Kidney epithelial cell (primary cell): ENCODE measurements at regions not wholly inside any gene's neighbourhood (a gene's known extent, or its start where the extent isn't known, plus 50 kb on each side); places are given as distances from the start of the nearest gene placed in this dataset.

Experiments
- DNase-seq: peaks from one replicate; pipeline ENCODE4 v3.0.0-alpha.2; 2010; ENCODE audit warnings: low read depth
- H3K27me3 ChIP-seq: 2 replicates; pipeline ENCODE4 v1.6.0; 2011; ENCODE audit warnings: low read length; ENCODE audit not compliant: control insufficient read depth, insufficient read depth
- H3K36me3 ChIP-seq: 2 replicates; pipeline ENCODE4 v1.5.1; 2011; ENCODE audit warnings: low read length; ENCODE audit not compliant: control insufficient read depth, insufficient read depth
- H3K4me3 ChIP-seq: 2 replicates; pipeline ENCODE4 v1.5.1; 2011; ENCODE audit warnings: low read depth, mild to moderate bottlenecking, control low read depth, low read length
- TF ChIP-seq, protein P1 (sequence below): IDR thresholded peaks from 2 replicates; pipeline ENCODE4 v1.5.1; 2011; ENCODE audit warnings: mild to moderate bottlenecking, moderate library complexity, low read length, control low read depth, inconsistent platforms; ENCODE audit not compliant: insufficient read depth, poor library complexity, severe bottlenecking

DNA sequence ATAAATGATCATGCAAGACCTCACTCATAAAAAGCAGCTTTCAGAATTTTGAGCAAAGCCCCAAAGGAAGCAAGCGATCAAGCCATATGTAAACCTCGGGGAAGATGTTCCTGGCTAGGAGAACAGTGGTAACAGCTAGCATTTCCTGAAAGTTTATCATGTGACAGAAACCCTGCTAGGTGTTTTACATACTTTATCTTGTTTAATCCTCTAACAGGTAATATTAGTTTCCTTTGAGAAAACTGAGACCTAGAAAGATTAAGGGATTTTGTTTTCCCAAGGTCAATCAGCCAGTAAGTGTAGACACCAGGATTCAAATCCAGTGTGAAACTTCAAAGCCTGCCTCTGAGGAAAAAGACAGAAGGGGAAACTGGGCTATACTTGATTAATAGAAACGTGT lies 362.4 kb upstream of the MAF start:
- DNase-seq = no peak
- TF ChIP-seq, protein P1, sequence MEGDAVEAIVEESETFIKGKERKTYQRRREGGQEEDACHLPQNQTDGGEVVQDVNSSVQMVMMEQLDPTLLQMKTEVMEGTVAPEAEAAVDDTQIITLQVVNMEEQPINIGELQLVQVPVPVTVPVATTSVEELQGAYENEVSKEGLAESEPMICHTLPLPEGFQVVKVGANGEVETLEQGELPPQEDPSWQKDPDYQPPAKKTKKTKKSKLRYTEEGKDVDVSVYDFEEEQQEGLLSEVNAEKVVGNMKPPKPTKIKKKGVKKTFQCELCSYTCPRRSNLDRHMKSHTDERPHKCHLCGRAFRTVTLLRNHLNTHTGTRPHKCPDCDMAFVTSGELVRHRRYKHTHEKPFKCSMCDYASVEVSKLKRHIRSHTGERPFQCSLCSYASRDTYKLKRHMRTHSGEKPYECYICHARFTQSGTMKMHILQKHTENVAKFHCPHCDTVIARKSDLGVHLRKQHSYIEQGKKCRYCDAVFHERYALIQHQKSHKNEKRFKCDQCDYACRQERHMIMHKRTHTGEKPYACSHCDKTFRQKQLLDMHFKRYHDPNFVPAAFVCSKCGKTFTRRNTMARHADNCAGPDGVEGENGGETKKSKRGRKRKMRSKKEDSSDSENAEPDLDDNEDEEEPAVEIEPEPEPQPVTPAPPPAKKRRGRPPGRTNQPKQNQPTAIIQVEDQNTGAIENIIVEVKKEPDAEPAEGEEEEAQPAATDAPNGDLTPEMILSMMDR = no peak
- H3K36me3 ChIP-seq = no peaks in the 10 kb centered on the region
- H3K27me3 ChIP-seq = no peaks in the 10 kb centered on the region
- H3K4me3 ChIP-seq = no peak overlapping the region

DNA sequence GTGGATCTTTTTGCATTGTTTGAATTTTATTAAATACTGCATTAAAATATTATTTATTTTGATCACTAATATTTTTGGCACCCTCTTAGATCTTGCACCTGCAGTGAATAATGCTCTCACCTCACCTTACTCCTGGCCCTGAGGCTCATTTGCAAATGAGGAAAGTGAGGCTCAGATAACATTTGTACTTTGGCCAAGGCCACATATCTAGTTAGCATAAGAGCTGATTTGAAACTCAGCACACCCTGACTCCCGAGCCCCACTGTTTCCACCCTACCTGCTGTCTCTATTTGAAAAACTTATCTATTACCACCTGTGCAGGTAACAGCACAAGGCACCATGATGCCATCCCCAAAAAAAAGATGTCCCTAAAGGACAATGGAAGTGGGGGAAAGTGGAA lies 358.7 kb upstream of the MAF start:
- Histone ChIP-seq H3K36me3 (no peaks in the 10 kb centered on the region), H3K4me3 (no peak overlapping the region), H3K27me3 (no peaks in the 10 kb centered on the region)
- DNase-seq = no peak
- TF ChIP-seq, protein P1 = no peak

DNA sequence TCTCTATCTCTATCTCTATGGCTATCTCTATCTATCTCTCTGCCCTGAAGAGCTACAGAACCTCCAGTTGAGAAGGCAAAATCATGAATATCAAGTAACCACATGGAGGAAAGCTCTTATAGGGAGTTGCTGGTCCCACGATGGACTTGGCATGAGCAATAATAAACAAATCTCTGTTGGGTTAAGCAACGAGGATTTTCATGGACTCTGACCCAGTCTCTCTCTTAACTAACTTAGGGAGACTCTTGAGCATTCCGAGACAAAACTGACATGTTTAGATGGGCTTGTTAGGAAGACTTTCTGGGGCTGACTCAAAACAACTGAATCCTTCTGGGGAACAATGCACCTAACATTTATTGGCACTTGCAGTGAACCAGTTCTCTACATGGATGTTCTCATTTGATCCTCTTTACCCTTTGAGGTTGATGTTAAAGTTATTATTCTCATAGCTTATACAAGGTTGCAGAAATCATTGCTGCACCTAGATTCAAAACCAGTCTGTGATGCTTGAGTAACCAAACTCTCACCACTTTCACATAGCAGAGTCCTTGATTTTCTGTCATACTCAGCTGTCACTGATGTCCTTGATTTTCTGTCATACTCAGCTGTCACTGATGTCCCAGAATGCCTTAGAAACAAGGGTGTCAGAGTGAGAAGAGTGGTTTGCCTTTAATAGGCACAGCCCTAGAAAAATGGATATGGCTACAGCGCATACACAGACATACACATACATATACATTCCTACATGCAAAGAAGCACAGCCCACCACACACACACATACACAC lies 354.6 kb upstream of the MAF start:
- Histone ChIP-seq H3K36me3 (no peaks in the 10 kb centered on the region), H3K27me3 (no peaks in the 10 kb centered on the region), H3K4me3 (no peak overlapping the region)
- TF ChIP-seq, protein P1 = no peak
- no peak for DNase-seq

DNA sequence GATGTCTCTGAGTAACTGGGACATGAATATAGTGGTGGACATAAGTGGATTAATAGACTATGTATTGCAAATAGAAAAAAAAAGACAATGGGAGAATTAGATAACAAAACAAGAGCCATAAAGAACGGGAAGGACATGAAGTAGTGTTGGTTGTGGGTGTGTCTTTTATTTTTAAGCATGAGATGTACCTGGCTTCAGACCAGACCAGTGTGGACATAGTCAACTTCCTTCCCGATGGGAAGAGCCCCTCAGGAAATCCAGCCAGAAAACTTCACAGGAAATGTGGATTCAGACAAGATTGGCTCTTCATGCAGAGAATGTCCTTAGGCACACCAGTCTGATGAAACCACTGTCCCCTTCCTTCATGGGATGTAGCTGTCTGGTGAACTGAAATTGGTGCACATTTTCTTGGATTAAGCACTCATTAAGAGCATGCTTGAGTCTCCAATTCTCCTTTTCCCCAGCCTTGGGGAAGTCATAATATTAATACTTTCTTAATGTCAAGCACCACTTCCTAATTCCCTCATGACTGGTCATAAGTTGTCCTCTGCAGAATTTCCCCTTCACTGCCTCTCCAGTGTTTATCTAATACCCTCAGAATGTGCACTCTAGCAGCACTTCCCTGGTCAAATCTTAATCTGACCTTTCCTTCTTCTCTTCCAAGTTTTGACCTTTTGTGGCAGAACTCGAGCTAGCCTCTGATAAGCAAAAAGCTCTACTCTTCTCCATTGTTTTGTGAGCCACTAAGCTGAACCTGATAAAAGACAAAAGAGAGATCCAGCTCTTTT lies 350.6 kb upstream of the MAF start:
- Histone ChIP-seq H3K27me3 (no peaks in the 10 kb centered on the region), H3K4me3 (no peak overlapping the region), H3K36me3 (no peaks in the 10 kb centered on the region)
- DNase-seq = no peak
- TF ChIP-seq, protein P1 = no peak

DNA sequence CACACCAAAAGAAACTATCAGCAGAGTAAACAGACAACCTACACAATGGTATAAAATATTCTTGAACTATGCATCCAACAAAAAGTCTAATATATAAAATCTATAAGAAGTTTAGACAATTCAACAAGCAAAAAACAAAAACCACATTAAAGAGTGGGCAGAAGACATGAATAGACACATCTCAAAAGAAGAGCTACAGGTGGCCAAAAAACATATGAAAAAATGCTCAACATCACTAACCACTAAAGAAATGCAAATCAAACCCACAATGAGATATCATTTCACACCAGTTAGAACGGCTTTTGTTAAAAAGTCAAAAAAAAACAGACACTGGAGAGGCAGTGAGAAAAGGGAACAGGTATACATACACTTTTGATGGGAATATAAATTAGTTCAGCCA lies 348.9 kb upstream of the MAF start:
- no peaks in the 10 kb centered on the region for H3K27me3 ChIP-seq
- TF ChIP-seq, protein P1 = no peak
- H3K4me3 ChIP-seq = no peak overlapping the region
- no peak for DNase-seq
- no peaks in the 10 kb centered on the region for H3K36me3 ChIP-seq
